GM12878 (cell line): ENCODE measurements at regions not wholly inside any gene's neighbourhood (a gene's known extent, or its start where the extent isn't known, plus 50 kb on each side); places are given as distances from the start of the nearest gene placed in this dataset.

Experiments used
- ATAC-seq: fragments of 200-7000 bp; cut with Tn5 transposase; 3 replicates; pipeline ENCODE4 v1.9.1; 2020; ENCODE audit warnings: mild to moderate bottlenecking, moderate library complexity
- BruUV-seq: library from RNA; stranded (reverse); fragments of 400-500 nt; replicated peaks from 2 replicates; lab custom pipeline; 2021; lab: Mats Ljungman, UMichigan
- CTCF ChIA-PET: fragments of 300-600 bp; sonication (Branson Sonifier 250); formaldehyde crosslinking; extraction: SDS; loops from one replicate; lab custom pipeline; 2021; ENCODE audit warnings: inconsistent platforms; lab: Yijun Ruan, JAX
- POLR2A ChIA-PET: fragments of 350-600 bp; formaldehyde crosslinking; extraction: SDS; loops from one replicate; lab custom pipeline; 2021; ENCODE audit warnings: inconsistent platforms; lab: Charles Lee
- RAD21 ChIA-PET: fragments of 300-600 bp; sonication (Branson Sonifier 250); formaldehyde crosslinking; loops from one replicate; lab custom pipeline; 2023; ENCODE audit warnings: antibody characterized with exemption; ENCODE audit not compliant: unreplicated experiment; lab: Charles Lee
- SMC1A ChIA-PET: fragments of 300-600 bp; sonication (Branson Sonifier 250); formaldehyde crosslinking; loops from one replicate; lab custom pipeline; 2023; ENCODE audit not compliant: unreplicated experiment, uncharacterized antibody; lab: Charles Lee
- DNase-seq: peaks from one replicate; pipeline ENCODE4 v3.0.0-alpha.2; 2011; ENCODE audit warnings: low read depth, low spot score
- FAIRE-seq: peaks from 3 replicates; lab custom pipeline; 2011; peaks lifted over from hg19 to GRCh38; lab: Jason Lieb, UNC
- H2AFZ ChIP-seq: 2 replicates; pipeline ENCODE4 v1.6.0; 2011; ENCODE audit warnings: low read depth, low read length, control low read depth; ENCODE audit not compliant: control insufficient read depth
- H3K27ac ChIP-seq: 2 replicates; pipeline ENCODE4 v1.5.1; 2011; ENCODE audit warnings: control low read depth; ENCODE audit not compliant: control insufficient read depth, insufficient read depth
- H3K27me3 ChIP-seq, 2 experiments: replicated peaks in 1 of 2; 2 replicates each; pipeline versions ENCODE4 v1.6.0 to v1.6.1; 2011; ENCODE audit warnings: low read length in 1 of 2; ENCODE audit not compliant: control insufficient read depth in 2 of 2, insufficient read depth in 2 of 2
- H3K36me3 ChIP-seq, 2 experiments: 2 replicates each; pipeline ENCODE4 v1.5.1; 2011; ENCODE audit warnings: low read length in 1 of 2; ENCODE audit not compliant: control insufficient read depth in 2 of 2, insufficient read depth in 2 of 2
- H3K4me1 ChIP-seq: 2 replicates; pipeline ENCODE4 v1.6.1; 2011; ENCODE audit warnings: mild to moderate bottlenecking, low read length, moderate library complexity, mixed read lengths; ENCODE audit not compliant: control insufficient read depth, insufficient read depth
- H3K4me2 ChIP-seq: 2 replicates; pipeline ENCODE4 v1.6.0; 2011; ENCODE audit warnings: control low read depth; ENCODE audit not compliant: control insufficient read depth, insufficient read depth
- H3K4me3 ChIP-seq: fragments of 200-600 bp; sonication (generic); 2 replicates; pipeline ENCODE4 v1.5.1; 2016
- H3K79me2 ChIP-seq: 2 replicates; pipeline ENCODE4 v1.6.0; 2011; ENCODE audit warnings: low read length; ENCODE audit not compliant: control insufficient read depth, insufficient read depth
- H3K9ac ChIP-seq: 2 replicates; pipeline ENCODE4 v1.8.0; 2011; ENCODE audit warnings: low read length, control low read depth, mixed read lengths; ENCODE audit not compliant: control insufficient read depth, insufficient read depth
- H3K9me3 ChIP-seq: replicated peaks from 3 replicates; pipeline ENCODE4 v1.5.1; 2011; ENCODE audit warnings: mild to moderate bottlenecking, low read length; ENCODE audit not compliant: control insufficient read depth, insufficient read depth
- H4K20me1 ChIP-seq: 2 replicates; pipeline ENCODE4 v1.6.0; 2011; ENCODE audit not compliant: control insufficient read depth, insufficient read depth
- BCL3 ChIP-seq: IDR thresholded peaks from 2 replicates; pipeline ENCODE4 v1.6.1; 2011; ENCODE audit warnings: borderline replicate concordance, low read depth, mild to moderate bottlenecking, moderate library complexity, low read length; ENCODE audit not compliant: insufficient read depth, poor library complexity, severe bottlenecking
- CHD4 ChIP-seq: fragments of 200-600 bp; sonication (generic); IDR thresholded peaks from 2 replicates; pipeline ENCODE4 v1.6.1; 2016; ENCODE audit warnings: mild to moderate bottlenecking
- EZH2 ChIP-seq: IDR thresholded peaks from 2 replicates; pipeline ENCODE4 v1.6.1; 2012; ENCODE audit warnings: low read depth, mild to moderate bottlenecking, control low read depth, inconsistent platforms, low read length, borderline replicate concordance; ENCODE audit not compliant: control insufficient read depth
- MEF2A ChIP-seq: IDR thresholded peaks from 2 replicates; pipeline ENCODE4 v1.6.1; 2011; ENCODE audit warnings: low read depth, mild to moderate bottlenecking, low read length, moderate library complexity; ENCODE audit not compliant: insufficient read depth
- MEF2B ChIP-seq: fragments of 450-650 bp; IDR thresholded peaks from 2 replicates; pipeline ENCODE4 v1.6.1; 2018; ENCODE audit warnings: mild to moderate bottlenecking, moderate library complexity; ENCODE audit not compliant: partially characterized antibody, poor library complexity, severe bottlenecking
- MXI1 ChIP-seq: fragments of 150-350 bp; IDR thresholded peaks from 2 replicates; pipeline ENCODE4 v1.6.1; 2011; ENCODE audit warnings: low read depth, mild to moderate bottlenecking, inconsistent platforms, low read length, improper control_type of control experiment
- NR2C2 ChIP-seq: IDR thresholded peaks from 2 replicates; pipeline ENCODE4 v1.6.1; 2011; ENCODE audit warnings: borderline replicate concordance, low read depth; ENCODE audit not compliant: control insufficient read depth, insufficient read length
- SMAD5 ChIP-seq: IDR thresholded peaks from 2 replicates; pipeline ENCODE4 v1.6.1; 2016; ENCODE audit warnings: antibody characterized with exemption, low read depth
- SP1 ChIP-seq: IDR thresholded peaks from one replicate; pipeline ENCODE4 v1.6.1; 2011; ENCODE audit warnings: low read depth, low read length
- TCF7 ChIP-seq: IDR thresholded peaks from 2 replicates; pipeline ENCODE4 v1.6.1; 2014; ENCODE audit warnings: antibody characterized with exemption, borderline replicate concordance
- ZBTB11 ChIP-seq: fragments of 450-650 bp; formaldehyde crosslinking; IDR thresholded peaks from 2 replicates; pipeline ENCODE4 v1.5.0; 2022; ENCODE audit warnings: mild to moderate bottlenecking, missing genetic modification characterization
- ZNF622 ChIP-seq: fragments of 450-650 bp; IDR thresholded peaks from 2 replicates; pipeline ENCODE4 v1.6.1; 2017; ENCODE audit warnings: mild to moderate bottlenecking, inconsistent platforms
- ZSCAN29 ChIP-seq: fragments of 450-650 bp; IDR thresholded peaks from 2 replicates; pipeline ENCODE4 v1.6.1; 2017; ENCODE audit warnings: mild to moderate bottlenecking, moderate library complexity
- WGBS: methylation state at CpG from one replicate; pipeline ENCODE4 v1.1.6; 2016; ENCODE audit warnings: low lambda C conversion rate; ENCODE audit not compliant: insufficient replicate concordance, insufficient coverage; ENCODE audit errors: missing lambda C conversion rate; 5-methylcytosine and 5-hydroxymethylcytosine counted together
- in situ Hi-C: fragments of 300-500 bp; cut with MboI; formaldehyde crosslinking; loops from 9 replicates; pipeline ENCODE4 v1.14.3; 2018; ENCODE audit warnings: mixed read lengths
- intact Hi-C: fragments of 100-400 bp; cut with micrococcal nuclease; formaldehyde crosslinking; loops from one replicate; pipeline ENCODE4 v1.14.2; 2022; ENCODE audit not compliant: unreplicated experiment

DNA sequence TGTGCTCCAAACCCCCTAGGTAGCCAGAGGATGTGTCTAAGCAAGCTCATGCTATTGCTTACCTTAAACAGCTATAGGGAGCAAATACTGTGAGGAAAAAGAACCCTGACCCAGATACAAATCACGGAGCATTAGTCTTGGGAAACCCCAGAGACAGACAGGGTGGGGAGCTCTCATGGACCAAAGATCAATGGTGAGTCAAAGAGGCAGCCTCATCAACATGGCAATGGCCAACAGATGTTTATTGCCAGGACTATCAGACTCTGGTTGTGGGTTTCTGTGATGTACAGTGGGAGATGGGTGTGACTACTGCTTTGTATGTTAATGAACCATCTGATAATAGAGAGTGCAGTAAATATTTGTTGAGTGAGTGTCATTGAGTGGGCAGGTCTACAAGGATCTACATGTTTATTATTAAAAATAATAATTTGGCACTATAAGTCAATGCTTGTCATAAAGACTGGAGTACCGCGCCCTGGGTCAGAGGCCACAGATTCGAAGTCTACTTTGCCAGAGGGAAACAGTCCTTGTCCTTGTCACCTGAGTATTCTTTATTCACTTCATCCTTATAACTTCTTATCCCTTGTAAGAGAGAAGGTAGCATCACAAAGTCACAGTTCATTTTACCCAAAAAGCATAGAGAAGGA is 56.5 kb upstream of the RAI14 start:
- CTCF ChIA-PET: no interaction called here

GRCh38 chr5:34600118-34600493 is 56.0 kb upstream of the RAI14 start:
- ChIA-PET RAD21 (no interaction called here), CTCF (no interaction called here), POLR2A (interaction anchor here (0.6 kb wide), 1 partner anchor 13 kb away, joined by 3 read pairs; no protein-coding TSS in a partner anchor), SMC1A (no interaction called here)
- no peaks in the 10 kb centered on the region for H3K79me2 ChIP-seq
- intact Hi-C loops: no loop called here
- no peak overlapping the region for H3K9ac ChIP-seq
- in situ Hi-C loops: no loop called here
- H3K9me3 ChIP-seq: no peaks in the 10 kb centered on the region
- H3K4me3 ChIP-seq: no peak overlapping the region
- ATAC-seq (no peak), DNase-seq (no peak), FAIRE-seq (no peak)
- H3K4me1 ChIP-seq: no peaks in the 10 kb centered on the region
- no peaks in the 10 kb centered on the region for H3K36me3 ChIP-seq
- H3K4me2 ChIP-seq: no peak overlapping the region
- H3K27ac ChIP-seq: no peak overlapping the region
- 69% methylated on average over 4 of the region's 4 CpGs for WGBS
- H3K27me3 ChIP-seq: peaks cover 0 to 3% of the 10 kb centered on the region in 2 experiments; a peak in 1 of 4 replicates
- BruUV-seq: no TSS peak
- H4K20me1 ChIP-seq: no peaks in the 10 kb centered on the region
- no peak overlapping the region for H2AFZ ChIP-seq
- TF ChIP-seq SP1 (no peak), ZSCAN29 (no peak), ZNF622 (no peak), ZBTB11 (CRISPR knock-in tag) (no peak), BCL3 (no peak), MEF2B (no peak), SMAD5 (no peak), EZH2 (no peak), MXI1 (no peak), MEF2A (no peak)

More for the DNA sequence above, 56.5 kb upstream of the RAI14 start:
- in situ Hi-C loops: no loop called here
- no TSS peak for BruUV-seq
- Histone ChIP-seq H3K4me2 (no peak overlapping the region), H3K27ac (no peak overlapping the region), H3K27me3 (peaks cover 0 to 3% of the 10 kb centered on the region in 2 experiments; a peak in 1 of 4 replicates), H3K4me1 (no peaks in the 10 kb centered on the region), H3K4me3 (no peak overlapping the region), H3K9me3 (no peaks in the 10 kb centered on the region), H3K9ac (no peak overlapping the region), H2AFZ (no peak overlapping the region), H3K36me3 (no peaks in the 10 kb centered on the region), H4K20me1 (no peaks in the 10 kb centered on the region), H3K79me2 (no peaks in the 10 kb centered on the region)
- 52% methylated on average over 4 of the region's 4 CpGs for WGBS
- ChIA-PET POLR2A (no interaction called here), RAD21 (no interaction called here), SMC1A (no interaction called here)
- intact Hi-C loops: no loop called here
- ATAC-seq (no peak), DNase-seq (no peak), FAIRE-seq (no peak)
- TF ChIP-seq CHD4 (no peak), TCF7 (no peak), ZNF622 (no peak), NR2C2 (no peak)
